K562 (cell line): ENCODE measurements at regions not wholly inside any gene's neighbourhood (a gene's known extent, or its start where the extent isn't known, plus 50 kb on each side); places are given as distances from the start of the nearest gene placed in this dataset.

Source experiments
- HMG20B ChIP-seq: fragments of 250-450 bp; sonication (Bioruptor Pico); IDR thresholded peaks from 2 replicates; pipeline ENCODE4 v1.5.0; 2021; ENCODE audit warnings: mild to moderate bottlenecking
- MYBL2 ChIP-seq, 2 experiments: fragments of 450-650 bp in 1 of 2; sonication (generic) in 1 of 2; formaldehyde crosslinking in 1 of 2; IDR thresholded peaks; 2 replicates each; pipeline versions ENCODE4 v1.6.1 to v1.8.1; 2017 to 2022; ENCODE audit warnings: borderline replicate concordance in 1 of 2, inconsistent platforms in 1 of 2, low read depth in 1 of 2, mild to moderate bottlenecking in 1 of 2, missing genetic modification reagents in 1 of 2, moderate library complexity in 1 of 2
- NFRKB ChIP-seq: fragments of 450-650 bp; IDR thresholded peaks from 2 replicates; pipeline ENCODE4 v1.6.1; 2016; ENCODE audit warnings: low read depth
- PHF8 ChIP-seq: fragments of 200-600 bp; sonication (generic); IDR thresholded peaks from 2 replicates; pipeline ENCODE4 v1.6.1; 2012; ENCODE audit warnings: mixed run types, mild to moderate bottlenecking, inconsistent platforms, low read length, moderate library complexity, borderline replicate concordance
- WHSC1 ChIP-seq: IDR thresholded peaks from one replicate; pipeline ENCODE4 v1.6.1; 2012; ENCODE audit warnings: low read length, control low read depth, inconsistent platforms
- TF ChIP-seq, protein P1 (sequence below): fragments of 450-650 bp; formaldehyde crosslinking; IDR thresholded peaks from 2 replicates; pipeline ENCODE4 v1.4.0; 2022; ENCODE audit warnings: missing genetic modification characterization
- TF ChIP-seq, protein P2 (sequence below): fragments of 450-650 bp; IDR thresholded peaks from 2 replicates; pipeline ENCODE4 v1.6.1; 2016; ENCODE audit warnings: mild to moderate bottlenecking, moderate library complexity
- TF ChIP-seq, protein P3 (sequence below): fragments of 450-650 bp; IDR thresholded peaks from 2 replicates; pipeline ENCODE4 v1.6.1; 2014; ENCODE audit warnings: low read depth, mild to moderate bottlenecking, moderate library complexity, borderline replicate concordance

DNA sequence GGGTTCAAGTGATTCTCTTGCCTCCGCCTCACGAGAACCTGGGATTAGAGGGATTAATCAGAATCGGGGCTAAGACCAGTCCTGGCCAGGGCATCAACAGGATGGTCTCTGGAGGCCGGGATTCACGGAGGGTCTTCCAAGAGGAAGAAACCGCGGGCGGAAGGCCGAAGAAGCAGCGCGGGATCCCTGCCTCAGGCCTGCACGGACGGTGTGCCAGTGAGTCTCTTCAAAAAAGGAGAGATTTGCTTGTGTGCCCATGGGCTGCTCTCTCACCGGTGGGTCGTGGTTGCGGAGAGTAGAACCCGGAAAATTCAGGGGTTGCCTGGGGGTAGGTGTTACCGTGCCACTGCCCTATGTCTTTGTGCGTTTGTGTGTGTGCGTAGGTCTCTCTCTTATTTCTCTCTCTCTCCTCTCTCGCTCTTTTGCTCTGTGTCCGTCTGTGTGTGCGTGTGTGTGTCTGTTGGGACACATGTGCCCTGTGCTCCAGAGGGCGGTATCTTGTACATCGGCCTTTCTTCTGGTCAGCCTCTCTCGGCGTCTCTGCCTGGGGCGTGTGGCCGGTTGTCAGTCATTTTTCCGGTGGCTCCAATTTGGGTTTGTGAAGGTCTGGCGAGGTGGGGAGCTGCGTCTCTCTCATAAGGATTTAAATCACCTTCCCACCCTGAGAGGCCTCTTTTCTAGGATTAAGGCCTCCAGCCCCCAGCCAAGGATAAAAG is 613.2 kb downstream of the KCNJ18 start (continued):
- TF ChIP-seq, protein P1, sequence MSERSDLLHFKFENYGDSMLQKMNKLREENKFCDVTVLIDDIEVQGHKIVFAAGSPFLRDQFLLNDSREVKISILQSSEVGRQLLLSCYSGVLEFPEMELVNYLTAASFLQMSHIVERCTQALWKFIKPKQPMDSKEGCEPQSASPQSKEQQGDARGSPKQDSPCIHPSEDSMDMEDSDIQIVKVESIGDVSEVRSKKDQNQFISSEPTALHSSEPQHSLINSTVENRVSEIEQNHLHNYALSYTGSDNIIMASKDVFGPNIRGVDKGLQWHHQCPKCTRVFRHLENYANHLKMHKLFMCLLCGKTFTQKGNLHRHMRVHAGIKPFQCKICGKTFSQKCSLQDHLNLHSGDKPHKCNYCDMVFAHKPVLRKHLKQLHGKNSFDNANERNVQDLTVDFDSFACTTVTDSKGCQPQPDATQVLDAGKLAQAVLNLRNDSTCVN (CRISPR knock-in tag) = no peak
- TF ChIP-seq, protein P2, sequence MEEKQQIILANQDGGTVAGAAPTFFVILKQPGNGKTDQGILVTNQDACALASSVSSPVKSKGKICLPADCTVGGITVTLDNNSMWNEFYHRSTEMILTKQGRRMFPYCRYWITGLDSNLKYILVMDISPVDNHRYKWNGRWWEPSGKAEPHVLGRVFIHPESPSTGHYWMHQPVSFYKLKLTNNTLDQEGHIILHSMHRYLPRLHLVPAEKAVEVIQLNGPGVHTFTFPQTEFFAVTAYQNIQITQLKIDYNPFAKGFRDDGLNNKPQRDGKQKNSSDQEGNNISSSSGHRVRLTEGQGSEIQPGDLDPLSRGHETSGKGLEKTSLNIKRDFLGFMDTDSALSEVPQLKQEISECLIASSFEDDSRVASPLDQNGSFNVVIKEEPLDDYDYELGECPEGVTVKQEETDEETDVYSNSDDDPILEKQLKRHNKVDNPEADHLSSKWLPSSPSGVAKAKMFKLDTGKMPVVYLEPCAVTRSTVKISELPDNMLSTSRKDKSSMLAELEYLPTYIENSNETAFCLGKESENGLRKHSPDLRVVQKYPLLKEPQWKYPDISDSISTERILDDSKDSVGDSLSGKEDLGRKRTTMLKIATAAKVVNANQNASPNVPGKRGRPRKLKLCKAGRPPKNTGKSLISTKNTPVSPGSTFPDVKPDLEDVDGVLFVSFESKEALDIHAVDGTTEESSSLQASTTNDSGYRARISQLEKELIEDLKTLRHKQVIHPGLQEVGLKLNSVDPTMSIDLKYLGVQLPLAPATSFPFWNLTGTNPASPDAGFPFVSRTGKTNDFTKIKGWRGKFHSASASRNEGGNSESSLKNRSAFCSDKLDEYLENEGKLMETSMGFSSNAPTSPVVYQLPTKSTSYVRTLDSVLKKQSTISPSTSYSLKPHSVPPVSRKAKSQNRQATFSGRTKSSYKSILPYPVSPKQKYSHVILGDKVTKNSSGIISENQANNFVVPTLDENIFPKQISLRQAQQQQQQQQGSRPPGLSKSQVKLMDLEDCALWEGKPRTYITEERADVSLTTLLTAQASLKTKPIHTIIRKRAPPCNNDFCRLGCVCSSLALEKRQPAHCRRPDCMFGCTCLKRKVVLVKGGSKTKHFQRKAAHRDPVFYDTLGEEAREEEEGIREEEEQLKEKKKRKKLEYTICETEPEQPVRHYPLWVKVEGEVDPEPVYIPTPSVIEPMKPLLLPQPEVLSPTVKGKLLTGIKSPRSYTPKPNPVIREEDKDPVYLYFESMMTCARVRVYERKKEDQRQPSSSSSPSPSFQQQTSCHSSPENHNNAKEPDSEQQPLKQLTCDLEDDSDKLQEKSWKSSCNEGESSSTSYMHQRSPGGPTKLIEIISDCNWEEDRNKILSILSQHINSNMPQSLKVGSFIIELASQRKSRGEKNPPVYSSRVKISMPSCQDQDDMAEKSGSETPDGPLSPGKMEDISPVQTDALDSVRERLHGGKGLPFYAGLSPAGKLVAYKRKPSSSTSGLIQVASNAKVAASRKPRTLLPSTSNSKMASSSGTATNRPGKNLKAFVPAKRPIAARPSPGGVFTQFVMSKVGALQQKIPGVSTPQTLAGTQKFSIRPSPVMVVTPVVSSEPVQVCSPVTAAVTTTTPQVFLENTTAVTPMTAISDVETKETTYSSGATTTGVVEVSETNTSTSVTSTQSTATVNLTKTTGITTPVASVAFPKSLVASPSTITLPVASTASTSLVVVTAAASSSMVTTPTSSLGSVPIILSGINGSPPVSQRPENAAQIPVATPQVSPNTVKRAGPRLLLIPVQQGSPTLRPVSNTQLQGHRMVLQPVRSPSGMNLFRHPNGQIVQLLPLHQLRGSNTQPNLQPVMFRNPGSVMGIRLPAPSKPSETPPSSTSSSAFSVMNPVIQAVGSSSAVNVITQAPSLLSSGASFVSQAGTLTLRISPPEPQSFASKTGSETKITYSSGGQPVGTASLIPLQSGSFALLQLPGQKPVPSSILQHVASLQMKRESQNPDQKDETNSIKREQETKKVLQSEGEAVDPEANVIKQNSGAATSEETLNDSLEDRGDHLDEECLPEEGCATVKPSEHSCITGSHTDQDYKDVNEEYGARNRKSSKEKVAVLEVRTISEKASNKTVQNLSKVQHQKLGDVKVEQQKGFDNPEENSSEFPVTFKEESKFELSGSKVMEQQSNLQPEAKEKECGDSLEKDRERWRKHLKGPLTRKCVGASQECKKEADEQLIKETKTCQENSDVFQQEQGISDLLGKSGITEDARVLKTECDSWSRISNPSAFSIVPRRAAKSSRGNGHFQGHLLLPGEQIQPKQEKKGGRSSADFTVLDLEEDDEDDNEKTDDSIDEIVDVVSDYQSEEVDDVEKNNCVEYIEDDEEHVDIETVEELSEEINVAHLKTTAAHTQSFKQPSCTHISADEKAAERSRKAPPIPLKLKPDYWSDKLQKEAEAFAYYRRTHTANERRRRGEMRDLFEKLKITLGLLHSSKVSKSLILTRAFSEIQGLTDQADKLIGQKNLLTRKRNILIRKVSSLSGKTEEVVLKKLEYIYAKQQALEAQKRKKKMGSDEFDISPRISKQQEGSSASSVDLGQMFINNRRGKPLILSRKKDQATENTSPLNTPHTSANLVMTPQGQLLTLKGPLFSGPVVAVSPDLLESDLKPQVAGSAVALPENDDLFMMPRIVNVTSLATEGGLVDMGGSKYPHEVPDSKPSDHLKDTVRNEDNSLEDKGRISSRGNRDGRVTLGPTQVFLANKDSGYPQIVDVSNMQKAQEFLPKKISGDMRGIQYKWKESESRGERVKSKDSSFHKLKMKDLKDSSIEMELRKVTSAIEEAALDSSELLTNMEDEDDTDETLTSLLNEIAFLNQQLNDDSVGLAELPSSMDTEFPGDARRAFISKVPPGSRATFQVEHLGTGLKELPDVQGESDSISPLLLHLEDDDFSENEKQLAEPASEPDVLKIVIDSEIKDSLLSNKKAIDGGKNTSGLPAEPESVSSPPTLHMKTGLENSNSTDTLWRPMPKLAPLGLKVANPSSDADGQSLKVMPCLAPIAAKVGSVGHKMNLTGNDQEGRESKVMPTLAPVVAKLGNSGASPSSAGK = peak; percentile 92
- TF ChIP-seq WHSC1 (no peak), PHF8 (no peak), HMG20B (no peak), NFRKB (no peak), MYBL2 (IDR thresholded peaks at IDR 0.05; ENCODE audit: low read depth) (no peak), MYBL2 (CRISPR knock-in tag; IDR thresholded peaks at IDR 0.05; ENCODE audit: borderline replicate concordance) (no peak)
- TF ChIP-seq, protein P3, sequence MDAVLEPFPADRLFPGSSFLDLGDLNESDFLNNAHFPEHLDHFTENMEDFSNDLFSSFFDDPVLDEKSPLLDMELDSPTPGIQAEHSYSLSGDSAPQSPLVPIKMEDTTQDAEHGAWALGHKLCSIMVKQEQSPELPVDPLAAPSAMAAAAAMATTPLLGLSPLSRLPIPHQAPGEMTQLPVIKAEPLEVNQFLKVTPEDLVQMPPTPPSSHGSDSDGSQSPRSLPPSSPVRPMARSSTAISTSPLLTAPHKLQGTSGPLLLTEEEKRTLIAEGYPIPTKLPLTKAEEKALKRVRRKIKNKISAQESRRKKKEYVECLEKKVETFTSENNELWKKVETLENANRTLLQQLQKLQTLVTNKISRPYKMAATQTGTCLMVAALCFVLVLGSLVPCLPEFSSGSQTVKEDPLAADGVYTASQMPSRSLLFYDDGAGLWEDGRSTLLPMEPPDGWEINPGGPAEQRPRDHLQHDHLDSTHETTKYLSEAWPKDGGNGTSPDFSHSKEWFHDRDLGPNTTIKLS = no peak
